K562 (cell line): ENCODE measurements at regions not wholly inside any gene's neighbourhood (a gene's known extent, or its start where the extent isn't known, plus 50 kb on each side); places are given as distances from the start of the nearest gene placed in this dataset.

Experiments used
- ATAC-seq: fragments of 200-7000 bp; cut with Tn5 transposase; 3 replicates; pipeline ENCODE4 v1.9.1; 2020; ENCODE audit warnings: moderate library complexity
- BruUV-seq: library from RNA; stranded (reverse); fragments of 400-500 nt; replicated peaks from 2 replicates; lab custom pipeline; 2021; lab: Mats Ljungman, UMichigan
- CTCF ChIA-PET: fragments of 300-600 bp; formaldehyde crosslinking; extraction: SDS; loops from one replicate; lab custom pipeline; 2021; ENCODE audit warnings: low intra/inter-chr PET ratio; lab: Yijun Ruan, JAX
- POLR2A ChIA-PET: fragments of 300-600, 350-650 bp; sonication (Branson Sonifier 250); formaldehyde crosslinking; extraction: SDS; loops from one replicate; lab custom pipeline; 2021; ENCODE audit warnings: antibody characterized with exemption, inconsistent platforms; lab: Yijun Ruan, JAX
- DNase-seq, 4 experiments: peaks; one replicate each; pipeline versions ENCODE4 v3.0.0 to v3.0.0-alpha.2; 2011 to 2018; ENCODE audit warnings: low spot score in 3 of 4, mixed read lengths in 3 of 4; ENCODE audit errors: extremely low read depth in 1 of 4
- FAIRE-seq: peaks from 2 replicates; lab custom pipeline; 2011; peaks lifted over from hg19 to GRCh38; lab: Jason Lieb, UNC
- H2AFZ ChIP-seq: 2 replicates; pipeline ENCODE4 v1.6.0; 2011; ENCODE audit warnings: low read depth, low read length, control low read depth, inconsistent platforms
- H3K27ac ChIP-seq: fragments of 200-600 bp; 3 replicates; pipeline ENCODE4 v1.8.0; 2011; ENCODE audit warnings: low read depth, mild to moderate bottlenecking, control low read depth, inconsistent platforms, low read length, moderate library complexity, mixed read lengths; ENCODE audit errors: extremely low read depth
- H3K27me3 ChIP-seq, 2 experiments: fragments of 300-600 bp in 1 of 2; 2 replicates in 1 of 2; 3 replicates in 1 of 2; pipeline versions ENCODE4 v1.6.0 to v1.8.0; 2011; ENCODE audit warnings: inconsistent platforms in 2 of 2, low read length in 2 of 2, mild to moderate bottlenecking in 1 of 2, mixed read lengths in 1 of 2, moderate library complexity in 1 of 2; ENCODE audit not compliant: control insufficient read depth in 2 of 2, insufficient read depth in 2 of 2
- H3K36me3 ChIP-seq: fragments of 300-600 bp; 3 replicates; pipeline ENCODE4 v1.8.0; 2011; ENCODE audit warnings: mild to moderate bottlenecking, low read length, inconsistent platforms; ENCODE audit not compliant: control insufficient read depth, insufficient read depth
- H3K4me1 ChIP-seq, 2 experiments: fragments of 200-600 bp in 1 of 2; replicated peaks in 1 of 2; 2 replicates in 1 of 2; 3 replicates in 1 of 2; pipeline versions ENCODE4 v1.5.1 to v1.8.0; 2011; ENCODE audit warnings: inconsistent platforms in 2 of 2, low read length in 2 of 2, mild to moderate bottlenecking in 1 of 2, mixed read lengths in 1 of 2, moderate library complexity in 1 of 2; ENCODE audit not compliant: control insufficient read depth in 2 of 2, insufficient read depth in 2 of 2
- H3K4me2 ChIP-seq: 2 replicates; pipeline ENCODE4 v1.6.1; 2011; ENCODE audit warnings: low read length, control low read depth, inconsistent platforms, mixed read lengths; ENCODE audit not compliant: insufficient read depth
- H3K4me3 ChIP-seq: fragments of 200-600 bp; sonication (generic), shearing (Covaris generic); 2 replicates; pipeline ENCODE4 v1.5.1; 2016; ENCODE audit warnings: control low read depth, inconsistent platforms
- H3K79me2 ChIP-seq: fragments of 200-600 bp; 3 replicates; pipeline ENCODE4 v1.8.0; 2011; ENCODE audit warnings: low read length, inconsistent platforms; ENCODE audit not compliant: control insufficient read depth, insufficient read depth
- H3K9ac ChIP-seq, 2 experiments: 2 replicates each; pipeline versions ENCODE4 v1.6.0 to v1.6.1; 2011; ENCODE audit warnings: low read depth in 2 of 2, low read length in 2 of 2, control low read depth in 1 of 2, inconsistent platforms in 1 of 2, mild to moderate bottlenecking in 1 of 2, mixed read lengths in 1 of 2; ENCODE audit not compliant: insufficient read depth in 1 of 2
- H3K9me1 ChIP-seq: one replicate; pipeline ENCODE4 v1.6.0; 2011; ENCODE audit warnings: inconsistent platforms, mild to moderate bottlenecking, low read length, moderate library complexity; ENCODE audit not compliant: control insufficient read depth, insufficient read depth
- H3K9me3 ChIP-seq: replicated peaks from 2 replicates; pipeline ENCODE4 v1.5.1; 2011; ENCODE audit warnings: low read depth, low read length, inconsistent platforms; ENCODE audit not compliant: control insufficient read depth, insufficient read depth
- H4K20me1 ChIP-seq: replicated peaks from 2 replicates; pipeline ENCODE4 v1.6.1; 2011; ENCODE audit warnings: low read length, inconsistent platforms, mixed read lengths; ENCODE audit not compliant: control insufficient read depth, insufficient read depth
- BMI1 ChIP-seq: fragments of 150-350 bp; IDR thresholded peaks from 2 replicates; pipeline ENCODE4 v1.6.1; 2014; ENCODE audit warnings: low read length
- HDAC2 ChIP-seq: fragments of 450-650 bp; IDR thresholded peaks from 2 replicates; pipeline ENCODE4 v1.6.1; 2016; ENCODE audit warnings: mild to moderate bottlenecking
- HNRNPK ChIP-seq: fragments of 200-400 bp; formaldehyde crosslinking; IDR thresholded peaks from one replicate; pipeline ENCODE4 v1.6.1; 2018; ENCODE audit warnings: mild to moderate bottlenecking, low read depth, low read length; ENCODE audit not compliant: poor library complexity, severe bottlenecking
- PCBP1 ChIP-seq: fragments of 200-400 bp; formaldehyde crosslinking; IDR thresholded peaks from 2 replicates; pipeline ENCODE4 v1.6.1; 2018; ENCODE audit warnings: mild to moderate bottlenecking, low read depth, low read length; ENCODE audit not compliant: poor library complexity, severe bottlenecking
- RBM17 ChIP-seq: fragments of 200-400 bp; formaldehyde crosslinking; IDR thresholded peaks from 2 replicates; pipeline ENCODE4 v1.6.1; 2017; ENCODE audit warnings: low read depth, mild to moderate bottlenecking, low read length, borderline replicate concordance
- TARDBP ChIP-seq: fragments of 450-650 bp; IDR thresholded peaks from 2 replicates; pipeline ENCODE4 v1.6.1; 2016
- ZNF717 ChIP-seq: fragments of 250-450 bp; sonication (Bioruptor Pico); IDR thresholded peaks from 2 replicates; pipeline ENCODE4 v1.5.0; 2021
- WGBS: fragments of 100-300 bp; shearing (Covaris generic); methylation state at CpG from one replicate; pipeline ENCODE4 v1.1.6; 2016; ENCODE audit warnings: low coverage, mixed read lengths; ENCODE audit not compliant: insufficient coverage; ENCODE audit errors: missing lambda C conversion rate; 5-methylcytosine and 5-hydroxymethylcytosine counted together
- in situ Hi-C: fragments of 300-500 bp; cut with MboI; formaldehyde crosslinking; loops from 4 replicates; pipeline ENCODE4 v1.15.0; 2018; ENCODE audit warnings: inconsistent platforms, mixed read lengths
- intact Hi-C: fragments of 100-400 bp; cut with micrococcal nuclease; formaldehyde crosslinking; loops from 2 replicates; pipeline ENCODE4 v1.14.2; 2022
- TF ChIP-seq, protein P1 (sequence below): fragments of 250-450 bp; sonication (Bioruptor Pico); IDR thresholded peaks from 2 replicates; pipeline ENCODE4 v1.8.0; 2022; ENCODE audit warnings: inconsistent platforms, mild to moderate bottlenecking, moderate library complexity, borderline replicate concordance
- TF ChIP-seq, protein P2 (sequence below): fragments of 450-650 bp; IDR thresholded peaks from 2 replicates; pipeline ENCODE4 v1.6.1; 2016; ENCODE audit warnings: low read depth
- TF ChIP-seq, protein P3 (sequence below): fragments of 450-650 bp; formaldehyde crosslinking; IDR thresholded peaks from 2 replicates; pipeline ENCODE4 v1.4.0; 2020; ENCODE audit warnings: mild to moderate bottlenecking
- TF ChIP-seq, protein P4 (sequence below): sonication (generic); formaldehyde crosslinking; IDR thresholded peaks from 2 replicates; pipeline ENCODE4 v1.8.1; 2023; ENCODE audit warnings: mild to moderate bottlenecking, missing genetic modification reagents

DNA sequence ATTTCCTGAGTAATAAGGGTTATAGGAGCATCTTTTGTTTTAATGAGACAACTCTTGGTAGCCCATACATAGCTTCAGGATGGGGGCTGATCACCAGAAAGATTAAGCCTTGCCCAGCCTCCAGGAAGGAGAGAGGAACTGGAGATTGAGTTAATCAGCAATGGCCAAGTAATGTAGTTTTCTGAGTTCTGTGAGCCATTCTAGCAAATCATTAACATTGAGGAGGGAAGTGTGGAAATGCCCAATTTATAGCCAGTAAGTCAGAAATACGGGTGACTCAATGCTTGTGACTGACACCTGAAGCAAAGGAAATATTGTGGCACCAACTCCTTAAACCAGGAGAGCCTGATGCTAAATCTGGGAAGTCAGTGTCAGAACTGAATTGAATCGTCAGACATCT lies 205.1 kb upstream of the SRD5A2 start:
- intact Hi-C loops (no loop called here), in situ Hi-C loops (no loop called here)
- Histone ChIP-seq H3K4me2 (no peak overlapping the region), H3K36me3 (no peaks in the 10 kb centered on the region), H3K4me1 (no peaks in the 10 kb centered on the region), H3K27me3 (no peaks in the 10 kb centered on the region), H3K9me1 (no peaks in the 10 kb centered on the region), H3K9me3 (no peaks in the 10 kb centered on the region), H3K79me2 (no peaks in the 10 kb centered on the region), H3K4me3 (no peak overlapping the region), H3K9ac (no peak overlapping the region), H4K20me1 (no peaks in the 10 kb centered on the region), H3K27ac (no peak overlapping the region), H2AFZ (no peak overlapping the region)
- ATAC-seq (no peak), FAIRE-seq (no peak), DNase-seq (no peak)
- WGBS = 3% methylated on average over 2 of the region's 2 CpGs
- ChIA-PET POLR2A (no interaction called here), CTCF (no interaction called here)
- BruUV-seq = no TSS peak
- TF ChIP-seq, protein P1, sequence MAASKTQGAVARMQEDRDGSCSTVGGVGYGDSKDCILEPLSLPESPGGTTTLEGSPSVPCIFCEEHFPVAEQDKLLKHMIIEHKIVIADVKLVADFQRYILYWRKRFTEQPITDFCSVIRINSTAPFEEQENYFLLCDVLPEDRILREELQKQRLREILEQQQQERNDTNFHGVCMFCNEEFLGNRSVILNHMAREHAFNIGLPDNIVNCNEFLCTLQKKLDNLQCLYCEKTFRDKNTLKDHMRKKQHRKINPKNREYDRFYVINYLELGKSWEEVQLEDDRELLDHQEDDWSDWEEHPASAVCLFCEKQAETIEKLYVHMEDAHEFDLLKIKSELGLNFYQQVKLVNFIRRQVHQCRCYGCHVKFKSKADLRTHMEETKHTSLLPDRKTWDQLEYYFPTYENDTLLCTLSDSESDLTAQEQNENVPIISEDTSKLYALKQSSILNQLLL (CRISPR knock-in tag) = no peak
- no peak for TF ChIP-seq HDAC2
- TF ChIP-seq TARDBP = no peak
- TF ChIP-seq, protein P2, sequence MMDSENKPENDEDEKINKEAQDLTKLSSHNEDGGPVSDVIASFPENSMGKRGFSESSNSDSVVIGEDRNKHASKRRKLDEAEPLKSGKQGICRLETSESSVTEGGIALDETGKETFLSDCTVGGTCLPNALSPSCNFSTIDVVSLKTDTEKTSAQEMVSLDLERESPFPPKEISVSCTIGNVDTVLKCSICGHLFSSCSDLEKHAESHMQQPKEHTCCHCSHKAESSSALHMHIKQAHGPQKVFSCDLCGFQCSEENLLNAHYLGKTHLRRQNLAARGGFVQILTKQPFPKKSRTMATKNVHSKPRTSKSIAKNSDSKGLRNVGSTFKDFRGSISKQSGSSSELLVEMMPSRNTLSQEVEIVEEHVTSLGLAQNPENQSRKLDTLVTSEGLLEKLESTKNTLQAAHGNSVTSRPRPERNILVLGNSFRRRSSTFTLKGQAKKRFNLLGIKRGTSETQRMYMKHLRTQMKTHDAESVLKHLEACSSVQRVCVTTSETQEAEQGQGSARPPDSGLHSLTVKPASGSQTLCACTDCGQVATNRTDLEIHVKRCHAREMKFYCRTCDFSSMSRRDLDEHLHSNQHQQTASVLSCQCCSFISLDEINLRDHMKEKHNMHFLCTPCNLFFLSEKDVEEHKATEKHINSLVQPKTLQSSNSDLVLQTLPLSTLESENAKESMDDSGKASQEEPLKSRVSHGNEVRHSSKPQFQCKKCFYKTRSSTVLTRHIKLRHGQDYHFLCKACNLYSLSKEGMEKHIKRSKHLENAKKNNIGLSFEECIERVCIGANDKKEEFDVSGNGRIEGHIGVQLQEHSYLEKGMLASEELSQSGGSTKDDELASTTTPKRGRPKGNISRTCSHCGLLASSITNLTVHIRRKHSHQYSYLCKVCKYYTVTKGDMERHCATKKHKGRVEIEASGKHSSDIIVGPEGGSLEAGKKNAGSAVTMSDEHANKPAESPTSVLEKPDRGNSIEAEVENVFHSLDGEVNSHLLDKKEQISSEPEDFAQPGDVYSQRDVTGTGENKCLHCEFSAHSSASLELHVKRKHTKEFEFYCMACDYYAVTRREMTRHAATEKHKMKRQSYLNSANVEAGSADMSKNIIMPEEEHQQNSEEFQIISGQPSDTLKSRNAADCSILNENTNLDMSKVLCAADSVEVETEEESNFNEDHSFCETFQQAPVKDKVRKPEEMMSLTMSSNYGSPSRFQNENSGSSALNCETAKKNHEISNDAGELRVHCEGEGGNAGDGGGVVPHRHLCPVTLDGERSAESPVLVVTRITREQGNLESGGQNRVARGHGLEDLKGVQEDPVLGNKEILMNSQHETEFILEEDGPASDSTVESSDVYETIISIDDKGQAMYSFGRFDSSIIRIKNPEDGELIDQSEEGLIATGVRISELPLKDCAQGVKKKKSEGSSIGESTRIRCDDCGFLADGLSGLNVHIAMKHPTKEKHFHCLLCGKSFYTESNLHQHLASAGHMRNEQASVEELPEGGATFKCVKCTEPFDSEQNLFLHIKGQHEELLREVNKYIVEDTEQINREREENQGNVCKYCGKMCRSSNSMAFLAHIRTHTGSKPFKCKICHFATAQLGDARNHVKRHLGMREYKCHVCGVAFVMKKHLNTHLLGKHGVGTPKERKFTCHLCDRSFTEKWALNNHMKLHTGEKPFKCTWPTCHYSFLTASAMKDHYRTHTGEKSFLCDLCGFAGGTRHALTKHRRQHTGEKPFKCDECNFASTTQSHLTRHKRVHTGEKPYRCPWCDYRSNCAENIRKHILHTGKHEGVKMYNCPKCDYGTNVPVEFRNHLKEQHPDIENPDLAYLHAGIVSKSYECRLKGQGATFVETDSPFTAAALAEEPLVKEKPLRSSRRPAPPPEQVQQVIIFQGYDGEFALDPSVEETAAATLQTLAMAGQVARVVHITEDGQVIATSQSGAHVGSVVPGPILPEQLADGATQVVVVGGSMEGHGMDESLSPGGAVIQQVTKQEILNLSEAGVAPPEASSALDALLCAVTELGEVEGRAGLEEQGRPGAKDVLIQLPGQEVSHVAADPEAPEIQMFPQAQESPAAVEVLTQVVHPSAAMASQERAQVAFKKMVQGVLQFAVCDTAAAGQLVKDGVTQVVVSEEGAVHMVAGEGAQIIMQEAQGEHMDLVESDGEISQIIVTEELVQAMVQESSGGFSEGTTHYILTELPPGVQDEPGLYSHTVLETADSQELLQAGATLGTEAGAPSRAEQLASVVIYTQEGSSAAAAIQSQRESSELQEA = no peak
- TF ChIP-seq ZNF717 (CRISPR knock-in tag) = no peak
- TF ChIP-seq, protein P3, sequence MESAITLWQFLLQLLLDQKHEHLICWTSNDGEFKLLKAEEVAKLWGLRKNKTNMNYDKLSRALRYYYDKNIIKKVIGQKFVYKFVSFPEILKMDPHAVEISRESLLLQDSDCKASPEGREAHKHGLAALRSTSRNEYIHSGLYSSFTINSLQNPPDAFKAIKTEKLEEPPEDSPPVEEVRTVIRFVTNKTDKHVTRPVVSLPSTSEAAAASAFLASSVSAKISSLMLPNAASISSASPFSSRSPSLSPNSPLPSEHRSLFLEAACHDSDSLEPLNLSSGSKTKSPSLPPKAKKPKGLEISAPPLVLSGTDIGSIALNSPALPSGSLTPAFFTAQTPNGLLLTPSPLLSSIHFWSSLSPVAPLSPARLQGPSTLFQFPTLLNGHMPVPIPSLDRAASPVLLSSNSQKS (CRISPR knock-in tag) = no peak
- no peak for TF ChIP-seq BMI1
- TF ChIP-seq, protein P4, sequence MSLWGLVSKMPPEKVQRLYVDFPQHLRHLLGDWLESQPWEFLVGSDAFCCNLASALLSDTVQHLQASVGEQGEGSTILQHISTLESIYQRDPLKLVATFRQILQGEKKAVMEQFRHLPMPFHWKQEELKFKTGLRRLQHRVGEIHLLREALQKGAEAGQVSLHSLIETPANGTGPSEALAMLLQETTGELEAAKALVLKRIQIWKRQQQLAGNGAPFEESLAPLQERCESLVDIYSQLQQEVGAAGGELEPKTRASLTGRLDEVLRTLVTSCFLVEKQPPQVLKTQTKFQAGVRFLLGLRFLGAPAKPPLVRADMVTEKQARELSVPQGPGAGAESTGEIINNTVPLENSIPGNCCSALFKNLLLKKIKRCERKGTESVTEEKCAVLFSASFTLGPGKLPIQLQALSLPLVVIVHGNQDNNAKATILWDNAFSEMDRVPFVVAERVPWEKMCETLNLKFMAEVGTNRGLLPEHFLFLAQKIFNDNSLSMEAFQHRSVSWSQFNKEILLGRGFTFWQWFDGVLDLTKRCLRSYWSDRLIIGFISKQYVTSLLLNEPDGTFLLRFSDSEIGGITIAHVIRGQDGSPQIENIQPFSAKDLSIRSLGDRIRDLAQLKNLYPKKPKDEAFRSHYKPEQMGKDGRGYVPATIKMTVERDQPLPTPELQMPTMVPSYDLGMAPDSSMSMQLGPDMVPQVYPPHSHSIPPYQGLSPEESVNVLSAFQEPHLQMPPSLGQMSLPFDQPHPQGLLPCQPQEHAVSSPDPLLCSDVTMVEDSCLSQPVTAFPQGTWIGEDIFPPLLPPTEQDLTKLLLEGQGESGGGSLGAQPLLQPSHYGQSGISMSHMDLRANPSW (CRISPR knock-in tag) = no peak
- TF ChIP-seq RBM17 = no peak
- TF ChIP-seq HNRNPK = no peak
- no peak for TF ChIP-seq PCBP1
